MM.1S (cell line): ENCODE measurements at regions not wholly inside any gene's neighbourhood (a gene's known extent, or its start where the extent isn't known, plus 50 kb on each side); places are given as distances from the start of the nearest gene placed in this dataset.

Source experiments
- EZH2 ChIP-seq: fragments of 300-600 bp; sonication (generic); optimal IDR thresholded peaks from 2 replicates; pipeline ENCODE3; 2017; ENCODE audit warnings: low read depth, mild to moderate bottlenecking, antibody characterized with exemption, low read length, mixed read lengths
- TF ChIP-seq, protein P1 (sequence below): fragments of 300-600 bp; sonication (generic); IDR thresholded peaks from 2 replicates; pipeline ENCODE4 v1.5.1; 2016; ENCODE audit warnings: antibody characterized with exemption, low read length, mixed read lengths

DNA sequence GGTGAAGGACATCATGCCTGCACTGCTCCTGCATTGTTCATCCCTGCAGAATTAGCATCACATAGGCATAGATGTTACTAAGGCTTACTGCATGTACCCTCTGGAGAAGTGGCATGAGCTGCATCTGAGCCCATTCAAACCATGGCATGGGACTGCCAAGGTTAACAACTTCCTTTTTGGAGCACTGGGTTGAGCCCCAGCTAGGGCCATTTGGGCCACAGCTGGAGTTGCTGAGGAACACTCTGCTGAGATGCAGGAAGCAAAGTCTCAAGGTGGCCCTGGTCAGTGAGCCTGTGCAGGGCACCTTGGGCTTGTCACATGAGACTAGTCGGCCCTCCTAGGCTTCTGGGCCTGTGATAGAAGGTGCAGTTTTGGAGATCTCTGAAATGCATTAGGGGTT lies 511.2 kb downstream of the C12orf50 start:
- no peak for TF ChIP-seq EZH2
- TF ChIP-seq, protein P1, sequence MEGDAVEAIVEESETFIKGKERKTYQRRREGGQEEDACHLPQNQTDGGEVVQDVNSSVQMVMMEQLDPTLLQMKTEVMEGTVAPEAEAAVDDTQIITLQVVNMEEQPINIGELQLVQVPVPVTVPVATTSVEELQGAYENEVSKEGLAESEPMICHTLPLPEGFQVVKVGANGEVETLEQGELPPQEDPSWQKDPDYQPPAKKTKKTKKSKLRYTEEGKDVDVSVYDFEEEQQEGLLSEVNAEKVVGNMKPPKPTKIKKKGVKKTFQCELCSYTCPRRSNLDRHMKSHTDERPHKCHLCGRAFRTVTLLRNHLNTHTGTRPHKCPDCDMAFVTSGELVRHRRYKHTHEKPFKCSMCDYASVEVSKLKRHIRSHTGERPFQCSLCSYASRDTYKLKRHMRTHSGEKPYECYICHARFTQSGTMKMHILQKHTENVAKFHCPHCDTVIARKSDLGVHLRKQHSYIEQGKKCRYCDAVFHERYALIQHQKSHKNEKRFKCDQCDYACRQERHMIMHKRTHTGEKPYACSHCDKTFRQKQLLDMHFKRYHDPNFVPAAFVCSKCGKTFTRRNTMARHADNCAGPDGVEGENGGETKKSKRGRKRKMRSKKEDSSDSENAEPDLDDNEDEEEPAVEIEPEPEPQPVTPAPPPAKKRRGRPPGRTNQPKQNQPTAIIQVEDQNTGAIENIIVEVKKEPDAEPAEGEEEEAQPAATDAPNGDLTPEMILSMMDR = no peak
